ENCODE measurements at regions not wholly inside any gene's neighbourhood (a gene's known extent, or its start where the extent isn't known, plus 50 kb on each side); places are given as distances from the start of the nearest gene placed in this dataset.
A peak's percentile ranks its signal among the peaks of the same experiment; 100 is the strongest.

DNA sequence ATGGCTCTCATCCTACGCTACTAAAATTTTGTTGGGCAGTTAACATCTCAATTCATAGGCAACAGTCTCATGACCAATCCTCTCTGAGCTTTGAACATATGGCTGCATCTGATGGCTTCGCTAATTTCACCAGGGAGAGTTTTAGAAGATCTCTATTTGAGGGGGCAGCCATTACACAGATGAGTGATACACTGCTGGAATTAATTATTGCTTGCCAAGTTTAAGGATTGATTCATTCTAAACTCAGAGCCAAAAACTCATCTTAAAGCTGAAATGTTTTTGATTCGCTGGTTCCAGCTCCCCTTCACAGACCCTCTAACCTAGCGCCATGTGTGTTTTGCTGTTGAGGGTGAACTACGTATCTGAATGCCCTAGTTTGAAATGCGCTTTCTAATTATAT, 519.9 kb upstream of the WWC1 start:
- no peak overlapping the region for H3K4me3 ChIP-seq (ENCODE audit: low read depth, low read length)
- in situ Hi-C loops (cut with HindIII; ENCODE audit: low sequenced_read_pairs), result no loop called here
- DNase-seq (ENCODE audit: low read depth), result no peak

DNA sequence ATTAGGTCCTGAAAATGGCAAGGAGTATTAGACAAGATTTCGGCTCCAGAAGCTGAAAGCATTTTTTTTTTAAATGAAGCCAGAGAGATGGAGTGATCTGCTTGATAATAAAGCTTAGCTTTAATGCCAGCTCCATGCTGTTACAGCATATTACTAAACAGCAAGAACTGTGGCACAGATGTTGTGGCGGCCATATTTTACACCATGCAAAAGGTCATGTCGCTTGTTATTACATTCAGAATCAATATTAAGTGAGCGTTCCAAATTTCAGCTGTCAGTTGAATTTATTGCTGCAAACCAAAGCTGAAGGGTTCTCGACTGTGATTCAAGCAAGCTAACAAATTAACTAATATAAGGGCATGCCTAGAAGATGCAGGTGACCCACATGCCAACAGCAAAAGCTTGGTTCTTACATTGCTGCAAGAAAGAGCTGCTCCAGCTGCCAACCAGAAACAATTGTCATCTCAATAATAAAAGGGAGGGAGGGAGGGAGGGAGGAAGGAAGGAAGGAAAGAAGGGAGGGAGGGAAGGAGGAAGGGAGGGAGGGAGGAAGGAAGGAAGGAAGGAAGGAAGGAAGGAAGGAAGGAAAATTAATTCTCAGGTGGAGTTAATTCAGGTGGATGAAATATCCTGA, 517.7 kb upstream of the WWC1 start:
- no peak for DNase-seq (ENCODE audit: low read depth)
- in situ Hi-C loops (cut with HindIII; ENCODE audit: low sequenced_read_pairs), result no loop called here
- TF ChIP-seq, protein P1, sequence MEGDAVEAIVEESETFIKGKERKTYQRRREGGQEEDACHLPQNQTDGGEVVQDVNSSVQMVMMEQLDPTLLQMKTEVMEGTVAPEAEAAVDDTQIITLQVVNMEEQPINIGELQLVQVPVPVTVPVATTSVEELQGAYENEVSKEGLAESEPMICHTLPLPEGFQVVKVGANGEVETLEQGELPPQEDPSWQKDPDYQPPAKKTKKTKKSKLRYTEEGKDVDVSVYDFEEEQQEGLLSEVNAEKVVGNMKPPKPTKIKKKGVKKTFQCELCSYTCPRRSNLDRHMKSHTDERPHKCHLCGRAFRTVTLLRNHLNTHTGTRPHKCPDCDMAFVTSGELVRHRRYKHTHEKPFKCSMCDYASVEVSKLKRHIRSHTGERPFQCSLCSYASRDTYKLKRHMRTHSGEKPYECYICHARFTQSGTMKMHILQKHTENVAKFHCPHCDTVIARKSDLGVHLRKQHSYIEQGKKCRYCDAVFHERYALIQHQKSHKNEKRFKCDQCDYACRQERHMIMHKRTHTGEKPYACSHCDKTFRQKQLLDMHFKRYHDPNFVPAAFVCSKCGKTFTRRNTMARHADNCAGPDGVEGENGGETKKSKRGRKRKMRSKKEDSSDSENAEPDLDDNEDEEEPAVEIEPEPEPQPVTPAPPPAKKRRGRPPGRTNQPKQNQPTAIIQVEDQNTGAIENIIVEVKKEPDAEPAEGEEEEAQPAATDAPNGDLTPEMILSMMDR (IDR thresholded peaks at IDR 0.05; ENCODE audit: low read depth, low read length, missing control alignments), result no peak
- H3K4me3 ChIP-seq (ENCODE audit: low read depth, low read length), result no peak overlapping the region

More for the DNA sequence above, 519.9 kb upstream of the WWC1 start:
- TF ChIP-seq, protein P1 (IDR thresholded peaks at IDR 0.05; ENCODE audit: low read depth, low read length, missing control alignments), result no peak

DNA sequence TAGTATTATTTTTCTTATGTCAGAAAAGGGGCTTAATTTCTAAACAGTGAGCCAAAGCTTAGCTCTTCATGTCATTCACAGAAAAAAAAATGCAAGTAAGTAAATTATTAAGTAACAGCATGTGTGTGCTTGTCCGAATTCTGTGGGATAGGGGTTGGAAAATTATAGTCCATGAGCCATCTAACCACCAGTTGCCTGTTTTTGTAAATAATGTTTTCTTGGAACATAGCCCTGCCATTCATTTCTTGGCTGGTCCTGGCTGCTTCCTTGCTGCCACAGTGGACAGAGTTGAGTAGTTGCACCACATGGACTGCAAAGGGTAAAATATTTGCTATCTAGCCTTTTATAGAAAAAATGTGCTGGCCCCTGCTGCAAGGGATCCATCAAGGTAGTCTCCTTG, 513.7 kb upstream of the WWC1 start:
- DNase-seq (ENCODE audit: low read depth), result peak; percentile 33
- in situ Hi-C loops (cut with HindIII; ENCODE audit: low sequenced_read_pairs), result no loop called here
- TF ChIP-seq, protein P1 (IDR thresholded peaks at IDR 0.05; ENCODE audit: low read depth, low read length, missing control alignments), result no peak
- H3K4me3 ChIP-seq (ENCODE audit: low read depth, low read length), result no peak overlapping the region

DNA sequence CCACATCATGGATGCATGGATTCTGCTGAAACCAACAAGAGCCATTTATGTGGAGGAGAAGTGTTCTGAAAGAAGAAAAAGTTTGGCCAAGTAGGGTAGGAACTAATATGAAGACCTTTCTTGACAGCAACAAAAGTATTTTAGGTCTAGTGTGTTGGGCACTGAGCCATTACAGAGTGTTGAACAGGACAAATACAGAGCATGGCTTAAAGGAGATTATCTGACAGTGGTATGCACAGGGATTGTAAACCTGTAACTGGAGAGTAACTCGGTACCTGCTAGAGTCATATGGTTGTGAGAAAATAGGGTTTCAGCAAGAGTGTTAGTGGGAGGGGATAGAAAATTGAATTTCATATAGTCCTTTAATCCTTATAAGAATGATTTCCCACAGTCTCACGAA, 513.2 kb upstream of the WWC1 start:
- in situ Hi-C loops (cut with HindIII; ENCODE audit: low sequenced_read_pairs), result no loop called here

DNA sequence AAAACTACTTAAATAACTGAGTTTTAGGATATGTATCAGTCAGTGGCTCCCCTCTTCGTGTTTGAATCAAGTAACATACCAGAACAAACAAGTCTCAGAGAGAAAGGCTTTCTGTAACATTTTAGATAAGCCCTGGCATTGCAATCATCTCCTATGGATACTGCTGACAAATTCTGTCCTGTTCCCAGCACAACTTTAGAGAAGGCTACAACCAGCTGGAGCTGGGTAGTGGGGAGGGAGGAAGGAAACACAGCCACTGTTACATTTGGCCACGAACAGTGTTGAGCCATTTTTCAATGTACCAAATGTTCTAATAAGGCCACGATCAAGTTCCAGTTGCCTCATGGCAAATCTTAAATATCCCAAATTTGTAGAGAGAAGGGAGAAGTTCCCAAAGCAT, 511.8 kb upstream of the WWC1 start:
- in situ Hi-C loops (cut with HindIII; ENCODE audit: low sequenced_read_pairs), result no loop called here
- H3K4me3 ChIP-seq (ENCODE audit: low read depth, low read length), result no peak overlapping the region
- DNase-seq (ENCODE audit: low read depth), result no peak
- TF ChIP-seq, protein P1 (IDR thresholded peaks at IDR 0.05; ENCODE audit: low read depth, low read length, missing control alignments), result no peak

More for the DNA sequence above, 513.2 kb upstream of the WWC1 start:
- no peak overlapping the region for H3K4me3 ChIP-seq (ENCODE audit: low read depth, low read length)
- TF ChIP-seq, protein P1 (IDR thresholded peaks at IDR 0.05; ENCODE audit: low read depth, low read length, missing control alignments), result no peak
- DNase-seq (ENCODE audit: low read depth), result no peak

DNA sequence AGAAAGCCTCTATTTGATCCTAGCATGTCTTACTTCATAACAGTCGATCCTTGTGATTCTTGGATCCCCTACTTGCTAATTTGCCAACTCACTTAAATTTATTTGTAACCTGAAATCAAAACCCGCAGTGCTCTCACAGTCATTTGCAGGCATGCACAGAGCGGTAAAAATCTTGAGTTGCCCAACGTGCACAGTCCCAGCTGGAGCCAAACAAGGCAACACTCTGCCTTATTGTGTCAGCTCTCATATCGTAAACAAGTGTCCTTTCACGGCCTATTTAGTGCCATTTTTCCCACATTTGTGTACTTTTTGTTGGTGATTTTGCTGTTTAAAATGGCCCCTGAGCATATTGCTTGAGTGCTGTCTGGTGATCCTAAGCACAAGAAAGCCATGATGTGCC, 511.3 kb upstream of the WWC1 start:
- DNase-seq (ENCODE audit: low read depth), result no peak
- in situ Hi-C loops (cut with HindIII; ENCODE audit: low sequenced_read_pairs), result no loop called here
- TF ChIP-seq, protein P1 (IDR thresholded peaks at IDR 0.05; ENCODE audit: low read depth, low read length, missing control alignments), result no peak
- H3K4me3 ChIP-seq (ENCODE audit: low read depth, low read length), result no peak overlapping the region

Data from astrocyte of the cerebellum (primary cell).